Prostate gland (tissue), 2 donors: ENCODE measurements at regions not wholly inside any gene's neighbourhood (a gene's known extent, or its start where the extent isn't known, plus 50 kb on each side); places are given as distances from the start of the nearest gene placed in this dataset.

Experiments used
- CTCF ChIP-seq, 4 experiments: fragments of 200-600 bp in 2 of 4; fragments of 450-650 bp in 2 of 4; sonication (generic) in 2 of 4; IDR thresholded peaks; 1 replicate in 3 of 4; 2 replicates in 1 of 4; pipeline ENCODE4 v1.5.1; 2016 to 2019; ENCODE audit warnings: antibody characterized with exemption in 4 of 4, mild to moderate bottlenecking in 2 of 4, moderate library complexity in 2 of 4
- POLR2A ChIP-seq: fragments of 450-650 bp; IDR thresholded peaks from one replicate; pipeline ENCODE4 v1.6.1; 2016; ENCODE audit warnings: antibody characterized with exemption, mild to moderate bottlenecking
- POLR2AphosphoS5 ChIP-seq: sonication (generic); formaldehyde crosslinking; IDR thresholded peaks from one replicate; pipeline ENCODE4 v1.6.1; 2017; ENCODE audit warnings: antibody characterized with exemption

- no peak for TF ChIP-seq POLR2AphosphoS5
- no peak for TF ChIP-seq CTCF (IDR thresholded peaks at IDR 0.05)
- no peak for TF ChIP-seq POLR2A
Measured at GRCh38 chr6:44665143-44665542, 277.6 kb downstream of the CDC5L start.
